Fibroblast of lung (primary cell): ENCODE measurements at regions not wholly inside any gene's neighbourhood (a gene's known extent, or its start where the extent isn't known, plus 50 kb on each side); places are given as distances from the start of the nearest gene placed in this dataset.

Experiments used
- DNase-seq, 2 donors: peaks; one replicate each; pipeline versions ENCODE4 v3.0.0 to v3.0.0-alpha.2; 2010; ENCODE audit warnings: low read depth in 2 of 2
- H2AFZ ChIP-seq: 2 replicates; pipeline ENCODE4 v1.5.1; 2012; ENCODE audit warnings: low read length, control low read depth, inconsistent platforms
- H3K27ac ChIP-seq: 2 replicates; pipeline ENCODE4 v1.5.1; 2011; ENCODE audit warnings: low read length, control low read depth; ENCODE audit not compliant: insufficient read depth
- H3K27me3 ChIP-seq: 2 replicates; pipeline ENCODE4 v1.5.1; 2011; ENCODE audit warnings: mild to moderate bottlenecking, low read length; ENCODE audit not compliant: control insufficient read depth, insufficient read depth
- H3K36me3 ChIP-seq: 2 replicates; pipeline ENCODE4 v1.5.1; 2011; ENCODE audit warnings: low read length; ENCODE audit not compliant: control insufficient read depth, insufficient read depth
- H3K4me1 ChIP-seq: 2 replicates; pipeline ENCODE4 v1.5.1; 2011; ENCODE audit warnings: low read length; ENCODE audit not compliant: control insufficient read depth, insufficient read depth; ENCODE audit errors: extremely low read depth
- H3K4me2 ChIP-seq: 2 replicates; pipeline ENCODE4 v1.5.1; 2011; ENCODE audit warnings: low read length, control low read depth; ENCODE audit not compliant: insufficient read depth; ENCODE audit errors: extremely low read depth
- H3K4me3 ChIP-seq, 4 experiments: fragments of 200-600 bp in 1 of 4; sonication (generic) in 1 of 4; replicated peaks in 1 of 4; 2 replicates each; pipeline ENCODE4 v1.5.1; 2011 to 2016; ENCODE audit warnings: low read length in 4 of 4, low read depth in 3 of 4, mild to moderate bottlenecking in 3 of 4, control low read depth in 2 of 4, inconsistent platforms in 1 of 4, mixed read lengths in 1 of 4; ENCODE audit not compliant: insufficient read depth in 1 of 4; ENCODE audit errors: control extremely low read depth in 1 of 4
- H3K79me2 ChIP-seq: 2 replicates; pipeline ENCODE4 v1.5.1; 2012; ENCODE audit warnings: mild to moderate bottlenecking, low read length, inconsistent platforms; ENCODE audit not compliant: control insufficient read depth, insufficient read depth
- H3K9ac ChIP-seq: 2 replicates; pipeline ENCODE4 v1.5.1; 2011; ENCODE audit warnings: mild to moderate bottlenecking, low read length, control low read depth; ENCODE audit not compliant: insufficient read depth
- H3K9me3 ChIP-seq: 2 replicates; pipeline ENCODE4 v1.5.1; 2012; ENCODE audit warnings: low read depth, low read length; ENCODE audit not compliant: control insufficient read depth, insufficient read depth
- H4K20me1 ChIP-seq: 2 replicates; pipeline ENCODE4 v1.5.1; 2011; ENCODE audit warnings: low read length; ENCODE audit not compliant: control insufficient read depth, insufficient read depth; ENCODE audit errors: extremely low read depth
- CTCF ChIP-seq, 2 donors: IDR thresholded peaks in 1 of 2; conservative IDR thresholded peaks in 1 of 2; 1 replicate in 1 of 2; 2 replicates in 1 of 2; pipeline ENCODE4 v1.5.1; 2011 to 2012; ENCODE audit warnings: low read length in 2 of 2, control low read depth in 1 of 2, inconsistent platforms in 1 of 2, low read depth in 1 of 2, mild to moderate bottlenecking in 1 of 2
- EZH2 ChIP-seq: IDR thresholded peaks from 2 replicates; pipeline ENCODE4 v1.5.1; 2012; ENCODE audit warnings: low read length, control low read depth, mild to moderate bottlenecking; ENCODE audit errors: missing control alignments

GRCh38 chr2:71796174-71796593 lies 342.8 kb downstream of the DYSF start:
- Histone ChIP-seq H3K27ac (no peak overlapping the region), H3K9me3 (no peaks in the 10 kb centered on the region), H3K9ac (no peak overlapping the region), H3K4me2 (no peak overlapping the region), H3K79me2 (no peaks in the 10 kb centered on the region), H4K20me1 (no peaks in the 10 kb centered on the region), H3K4me1 (peaks cover 6% of the 10 kb centered on the region), H3K4me3 (no peak overlapping the region), H3K36me3 (no peaks in the 10 kb centered on the region), H2AFZ (no peak overlapping the region), H3K27me3 (peaks cover 7% of the 10 kb centered on the region)
- TF ChIP-seq CTCF (conservative IDR thresholded peaks at IDR 0.05 in 1 of 2, IDR thresholded peaks at IDR 0.05 in 1 of 2; ENCODE audit: low read depth in 1 of 2, low read length in 2 of 2), result no peak
- no peak for TF ChIP-seq EZH2
- peak in 1 of 2 donors; percentile 67 for DNase-seq

- Histone ChIP-seq H3K27ac (no peak overlapping the region), H3K9ac (no peak overlapping the region), H4K20me1 (no peaks in the 10 kb centered on the region), H3K4me1 (peaks cover 6% of the 10 kb centered on the region), H3K27me3 (peaks cover 7% of the 10 kb centered on the region), H3K36me3 (no peaks in the 10 kb centered on the region), H3K4me3 (no peak overlapping the region), H3K4me2 (no peak overlapping the region), H3K79me2 (no peaks in the 10 kb centered on the region), H2AFZ (no peak overlapping the region), H3K9me3 (no peaks in the 10 kb centered on the region)
- TF ChIP-seq CTCF (conservative IDR thresholded peaks at IDR 0.05 in 1 of 2, IDR thresholded peaks at IDR 0.05 in 1 of 2; ENCODE audit: low read depth in 1 of 2, low read length in 2 of 2) (no peak), EZH2 (no peak)
- no peak for DNase-seq
Measured at GRCh38 chr2:71795486-71795885, 342.1 kb downstream of the DYSF start.

- H3K4me2 ChIP-seq, result no peak overlapping the region
- TF ChIP-seq EZH2, result no peak
- TF ChIP-seq CTCF (conservative IDR thresholded peaks at IDR 0.05 in 1 of 2, IDR thresholded peaks at IDR 0.05 in 1 of 2; ENCODE audit: low read depth in 1 of 2, low read length in 2 of 2), result no peak
- peaks cover 6% of the 10 kb centered on the region for H3K4me1 ChIP-seq
- no peak overlapping the region for H3K4me3 ChIP-seq
- H3K79me2 ChIP-seq, result no peaks in the 10 kb centered on the region
- H2AFZ ChIP-seq, result no peak overlapping the region
- H3K27ac ChIP-seq, result no peak overlapping the region
- no peaks in the 10 kb centered on the region for H4K20me1 ChIP-seq
- peaks cover 7% of the 10 kb centered on the region for H3K27me3 ChIP-seq
- no peak for DNase-seq
- no peaks in the 10 kb centered on the region for H3K9me3 ChIP-seq
- H3K9ac ChIP-seq, result no peak overlapping the region
- no peaks in the 10 kb centered on the region for H3K36me3 ChIP-seq
Measured at GRCh38 chr2:71794611-71795010, 341.2 kb downstream of the DYSF start.
